ENCODE measurements at regions not wholly inside any gene's neighbourhood (a gene's known extent, or its start where the extent isn't known, plus 50 kb on each side); places are given as distances from the start of the nearest gene placed in this dataset.

- H3K27ac ChIP-seq (ENCODE audit: insufficient read depth, low read length, poor library complexity, severe bottlenecking), result no peak overlapping the region
- no peak for DNase-seq
- no peak overlapping the region for H3K4me3 ChIP-seq (ENCODE audit: insufficient read depth, low read depth, low read length, poor library complexity, severe bottlenecking)
- no peaks in the 10 kb centered on the region for H3K4me1 ChIP-seq (ENCODE audit: control insufficient read depth, insufficient read depth, low read length, poor library complexity, severe bottlenecking)
- H3K9me3 ChIP-seq (ENCODE audit: control insufficient read depth, low read length), result no peaks in the 10 kb centered on the region
- no peaks in the 10 kb centered on the region for H3K36me3 ChIP-seq (ENCODE audit: control insufficient read depth, insufficient read depth, low read length)
- H3K27me3 ChIP-seq (replicated peaks; ENCODE audit: control insufficient read depth, insufficient read depth, low read length, poor library complexity, severe bottlenecking), result no peaks in the 10 kb centered on the region
Measured at GRCh38 chr15:46278062-46278461, 643.2 kb downstream of the SQOR start.

DNA sequence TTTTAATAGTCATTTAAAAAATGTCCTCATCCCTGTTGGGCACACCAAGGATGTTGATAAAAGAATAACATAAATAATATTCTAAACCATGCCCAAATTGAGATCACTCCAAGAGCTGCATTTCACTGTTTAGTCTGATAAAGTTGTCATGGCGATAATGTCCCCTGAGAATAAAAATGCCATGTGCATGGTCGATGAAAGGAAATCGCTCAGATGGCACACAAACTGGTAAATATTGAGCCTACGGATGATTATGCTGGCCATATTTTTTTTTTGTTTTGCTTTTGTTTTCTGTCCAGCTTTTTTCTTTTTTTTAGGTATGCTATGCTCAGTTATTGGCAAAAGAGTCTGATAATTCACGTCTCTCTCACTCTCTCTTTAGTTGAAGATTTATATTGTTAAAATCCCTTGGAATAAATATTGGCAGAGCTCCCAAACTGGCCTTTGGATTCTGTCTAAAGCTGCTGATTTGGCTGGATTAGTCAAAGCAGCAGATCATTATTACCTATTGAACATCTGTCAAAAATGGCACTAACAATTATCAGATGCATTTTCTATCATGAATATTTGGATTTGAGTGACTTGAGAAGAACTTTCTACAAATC lies 643.8 kb downstream of the SQOR start:
- no peaks in the 10 kb centered on the region for H3K27me3 ChIP-seq (replicated peaks; ENCODE audit: control insufficient read depth, insufficient read depth, low read length, poor library complexity, severe bottlenecking)
- H3K27ac ChIP-seq (ENCODE audit: insufficient read depth, low read length, poor library complexity, severe bottlenecking), result no peak overlapping the region
- H3K4me3 ChIP-seq (ENCODE audit: insufficient read depth, low read depth, low read length, poor library complexity, severe bottlenecking), result no peak overlapping the region
- H3K36me3 ChIP-seq (ENCODE audit: control insufficient read depth, insufficient read depth, low read length), result no peaks in the 10 kb centered on the region
- no peak for DNase-seq
- no peaks in the 10 kb centered on the region for H3K4me1 ChIP-seq (ENCODE audit: control insufficient read depth, insufficient read depth, low read length, poor library complexity, severe bottlenecking)
- no peaks in the 10 kb centered on the region for H3K9me3 ChIP-seq (ENCODE audit: control insufficient read depth, low read length)

DNA sequence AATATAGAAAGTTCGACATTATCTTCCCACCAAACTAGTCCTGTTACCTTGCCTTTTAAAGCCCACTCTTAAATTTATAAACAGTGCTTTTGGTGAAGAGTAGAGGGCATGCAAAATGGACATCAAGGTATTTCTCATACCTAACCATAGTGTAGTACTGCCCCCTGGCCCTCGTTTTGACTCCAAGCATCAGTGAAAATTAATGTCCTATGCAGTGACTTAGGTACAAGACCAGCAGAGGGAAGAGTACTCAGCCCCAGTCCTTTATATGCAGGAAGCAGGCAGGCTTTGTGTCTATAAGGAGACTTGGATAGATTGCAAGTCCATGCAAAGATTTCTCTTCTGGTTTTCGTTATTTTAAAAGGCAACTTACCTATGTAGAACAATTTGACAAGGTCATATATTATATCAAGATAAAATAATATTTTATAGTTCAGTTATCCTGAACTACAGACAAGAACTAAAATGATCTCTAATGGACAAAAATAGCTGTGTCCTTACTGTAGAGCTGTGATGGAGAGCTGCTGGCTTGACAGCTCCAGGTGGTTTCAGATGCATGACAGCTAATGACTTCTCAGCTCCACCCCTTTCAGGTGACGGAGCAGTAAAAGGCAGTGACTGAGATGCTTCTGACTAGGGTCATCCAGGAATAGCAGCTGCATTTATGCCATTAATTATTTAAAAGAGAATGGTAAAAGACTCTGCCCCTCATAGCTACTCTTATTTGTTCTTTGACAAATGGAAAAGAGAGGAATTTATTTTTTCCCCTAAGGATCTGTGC lies 646.1 kb downstream of the SQOR start:
- no peaks in the 10 kb centered on the region for H3K27me3 ChIP-seq (replicated peaks; ENCODE audit: control insufficient read depth, insufficient read depth, low read length, poor library complexity, severe bottlenecking)
- H3K36me3 ChIP-seq (ENCODE audit: control insufficient read depth, insufficient read depth, low read length), result no peaks in the 10 kb centered on the region
- no peak overlapping the region for H3K4me3 ChIP-seq (ENCODE audit: insufficient read depth, low read depth, low read length, poor library complexity, severe bottlenecking)
- H3K9me3 ChIP-seq (ENCODE audit: control insufficient read depth, low read length), result no peaks in the 10 kb centered on the region
- DNase-seq, result no peak
- no peaks in the 10 kb centered on the region for H3K4me1 ChIP-seq (ENCODE audit: control insufficient read depth, insufficient read depth, low read length, poor library complexity, severe bottlenecking)
- no peak overlapping the region for H3K27ac ChIP-seq (ENCODE audit: insufficient read depth, low read length, poor library complexity, severe bottlenecking)

DNA sequence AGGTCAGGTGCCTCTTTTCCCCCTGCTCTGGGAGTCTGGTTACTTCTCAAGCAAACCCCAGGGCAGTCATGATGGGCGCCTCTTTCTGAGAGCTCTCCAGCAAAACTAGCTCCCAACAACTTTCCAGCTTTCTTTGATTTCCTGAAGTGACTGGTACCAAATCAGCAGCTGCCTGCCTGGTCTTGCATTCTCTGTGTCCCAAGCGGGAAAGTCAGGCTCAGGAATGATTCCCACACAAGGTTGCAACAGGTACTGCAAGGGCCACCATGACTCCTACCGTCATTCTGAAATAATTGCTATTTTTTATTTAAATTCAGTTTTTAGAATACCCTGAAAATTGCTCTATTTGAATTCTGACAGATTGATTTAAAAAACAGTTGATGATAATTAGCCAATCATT lies 658.7 kb downstream of the SQOR start:
- no peaks in the 10 kb centered on the region for H3K36me3 ChIP-seq (ENCODE audit: control insufficient read depth, insufficient read depth, low read length)
- no peak overlapping the region for H3K27ac ChIP-seq (ENCODE audit: insufficient read depth, low read length, poor library complexity, severe bottlenecking)
- H3K9me3 ChIP-seq (ENCODE audit: control insufficient read depth, low read length), result no peaks in the 10 kb centered on the region
- H3K4me3 ChIP-seq (ENCODE audit: insufficient read depth, low read depth, low read length, poor library complexity, severe bottlenecking), result no peak overlapping the region
- DNase-seq, result no peak
- H3K27me3 ChIP-seq (replicated peaks; ENCODE audit: control insufficient read depth, insufficient read depth, low read length, poor library complexity, severe bottlenecking), result no peaks in the 10 kb centered on the region
- H3K4me1 ChIP-seq (ENCODE audit: control insufficient read depth, insufficient read depth, low read length, poor library complexity, severe bottlenecking), result no peaks in the 10 kb centered on the region

- Histone ChIP-seq H3K27me3 (replicated peaks; ENCODE audit: control insufficient read depth, insufficient read depth, low read length, poor library complexity, severe bottlenecking) (no peaks in the 10 kb centered on the region), H3K4me1 (ENCODE audit: control insufficient read depth, insufficient read depth, low read length, poor library complexity, severe bottlenecking) (no peaks in the 10 kb centered on the region), H3K36me3 (ENCODE audit: control insufficient read depth, insufficient read depth, low read length) (no peaks in the 10 kb centered on the region), H3K27ac (ENCODE audit: insufficient read depth, low read length, poor library complexity, severe bottlenecking) (no peak overlapping the region), H3K4me3 (ENCODE audit: insufficient read depth, low read depth, low read length, poor library complexity, severe bottlenecking) (no peak overlapping the region), H3K9me3 (ENCODE audit: control insufficient read depth, low read length) (no peaks in the 10 kb centered on the region)
- DNase-seq, result no peak
Measured at GRCh38 chr15:46296002-46296401, 661.2 kb downstream of the SQOR start.

DNA sequence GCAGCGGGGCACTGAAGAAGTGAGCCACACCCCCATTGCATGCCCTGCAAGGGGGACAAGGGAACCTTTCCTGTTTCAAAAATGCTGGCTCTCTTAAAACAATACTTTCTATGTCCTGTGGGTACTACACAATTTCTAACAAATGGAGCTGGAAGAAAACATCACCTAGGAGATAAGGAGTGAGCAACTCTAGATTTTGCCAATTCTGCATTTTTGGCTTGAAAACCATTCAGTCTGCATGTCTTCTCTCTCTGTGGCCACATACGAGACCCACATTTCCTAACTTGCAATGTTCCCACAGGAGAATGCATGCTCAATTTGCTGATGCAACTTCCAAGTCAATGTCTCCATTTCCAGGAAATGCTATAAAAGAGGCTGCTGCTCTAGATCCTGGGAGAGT lies 662.0 kb downstream of the SQOR start:
- H3K27ac ChIP-seq (ENCODE audit: insufficient read depth, low read length, poor library complexity, severe bottlenecking), result no peak overlapping the region
- no peaks in the 10 kb centered on the region for H3K36me3 ChIP-seq (ENCODE audit: control insufficient read depth, insufficient read depth, low read length)
- no peaks in the 10 kb centered on the region for H3K27me3 ChIP-seq (replicated peaks; ENCODE audit: control insufficient read depth, insufficient read depth, low read length, poor library complexity, severe bottlenecking)
- H3K4me3 ChIP-seq (ENCODE audit: insufficient read depth, low read depth, low read length, poor library complexity, severe bottlenecking), result no peak overlapping the region
- no peak for DNase-seq
- H3K9me3 ChIP-seq (ENCODE audit: control insufficient read depth, low read length), result no peaks in the 10 kb centered on the region
- no peaks in the 10 kb centered on the region for H3K4me1 ChIP-seq (ENCODE audit: control insufficient read depth, insufficient read depth, low read length, poor library complexity, severe bottlenecking)

- H3K9me3 ChIP-seq (ENCODE audit: control insufficient read depth, low read length), result no peaks in the 10 kb centered on the region
- H3K27ac ChIP-seq (ENCODE audit: insufficient read depth, low read length, poor library complexity, severe bottlenecking), result no peak overlapping the region
- H3K4me3 ChIP-seq (ENCODE audit: insufficient read depth, low read depth, low read length, poor library complexity, severe bottlenecking), result no peak overlapping the region
- no peaks in the 10 kb centered on the region for H3K4me1 ChIP-seq (ENCODE audit: control insufficient read depth, insufficient read depth, low read length, poor library complexity, severe bottlenecking)
- DNase-seq, result no peak
- no peaks in the 10 kb centered on the region for H3K36me3 ChIP-seq (ENCODE audit: control insufficient read depth, insufficient read depth, low read length)
- H3K27me3 ChIP-seq (replicated peaks; ENCODE audit: control insufficient read depth, insufficient read depth, low read length, poor library complexity, severe bottlenecking), result no peaks in the 10 kb centered on the region
Measured at GRCh38 chr15:46297766-46298165, 662.9 kb downstream of the SQOR start.

GRCh38 chr15:46300716-46301115 lies 665.9 kb downstream of the SQOR start:
- Histone ChIP-seq H3K9me3 (ENCODE audit: control insufficient read depth, low read length) (no peaks in the 10 kb centered on the region), H3K36me3 (ENCODE audit: control insufficient read depth, insufficient read depth, low read length) (no peaks in the 10 kb centered on the region), H3K4me3 (ENCODE audit: insufficient read depth, low read depth, low read length, poor library complexity, severe bottlenecking) (no peak overlapping the region), H3K4me1 (ENCODE audit: control insufficient read depth, insufficient read depth, low read length, poor library complexity, severe bottlenecking) (no peaks in the 10 kb centered on the region), H3K27me3 (replicated peaks; ENCODE audit: control insufficient read depth, insufficient read depth, low read length, poor library complexity, severe bottlenecking) (no peaks in the 10 kb centered on the region), H3K27ac (ENCODE audit: insufficient read depth, low read length, poor library complexity, severe bottlenecking) (no peak overlapping the region)
- no peak for DNase-seq

- no peak overlapping the region for H3K4me3 ChIP-seq (ENCODE audit: insufficient read depth, low read depth, low read length, poor library complexity, severe bottlenecking)
- no peak overlapping the region for H3K27ac ChIP-seq (ENCODE audit: insufficient read depth, low read length, poor library complexity, severe bottlenecking)
- no peaks in the 10 kb centered on the region for H3K36me3 ChIP-seq (ENCODE audit: control insufficient read depth, insufficient read depth, low read length)
- no peaks in the 10 kb centered on the region for H3K9me3 ChIP-seq (ENCODE audit: control insufficient read depth, low read length)
- DNase-seq, result no peak
- no peaks in the 10 kb centered on the region for H3K4me1 ChIP-seq (ENCODE audit: control insufficient read depth, insufficient read depth, low read length, poor library complexity, severe bottlenecking)
- H3K27me3 ChIP-seq (replicated peaks; ENCODE audit: control insufficient read depth, insufficient read depth, low read length, poor library complexity, severe bottlenecking), result no peaks in the 10 kb centered on the region
Measured at GRCh38 chr15:46301291-46301690, 666.5 kb downstream of the SQOR start.

GRCh38 chr15:46301826-46302225 lies 667.0 kb downstream of the SQOR start:
- no peak for DNase-seq
- H3K4me3 ChIP-seq (ENCODE audit: insufficient read depth, low read depth, low read length, poor library complexity, severe bottlenecking), result no peak overlapping the region
- no peaks in the 10 kb centered on the region for H3K4me1 ChIP-seq (ENCODE audit: control insufficient read depth, insufficient read depth, low read length, poor library complexity, severe bottlenecking)
- no peaks in the 10 kb centered on the region for H3K27me3 ChIP-seq (replicated peaks; ENCODE audit: control insufficient read depth, insufficient read depth, low read length, poor library complexity, severe bottlenecking)
- no peaks in the 10 kb centered on the region for H3K36me3 ChIP-seq (ENCODE audit: control insufficient read depth, insufficient read depth, low read length)
- H3K27ac ChIP-seq (ENCODE audit: insufficient read depth, low read length, poor library complexity, severe bottlenecking), result no peak overlapping the region
- H3K9me3 ChIP-seq (ENCODE audit: control insufficient read depth, low read length), result no peaks in the 10 kb centered on the region
